K562 (cell line): ENCODE measurements at regions not wholly inside any gene's neighbourhood (a gene's known extent, or its start where the extent isn't known, plus 50 kb on each side); places are given as distances from the start of the nearest gene placed in this dataset.

Source experiments
- ATAC-seq: fragments of 200-7000 bp; cut with Tn5 transposase; 3 replicates; pipeline ENCODE4 v1.9.1; 2020; ENCODE audit warnings: moderate library complexity
- BruUV-seq: library from RNA; stranded (reverse); fragments of 400-500 nt; replicated peaks from 2 replicates; lab custom pipeline; 2021; lab: Mats Ljungman, UMichigan
- CTCF ChIA-PET: fragments of 300-600 bp; formaldehyde crosslinking; extraction: SDS; loops from one replicate; lab custom pipeline; 2021; ENCODE audit warnings: low intra/inter-chr PET ratio; lab: Yijun Ruan, JAX
- POLR2A ChIA-PET: fragments of 300-600, 350-650 bp; sonication (Branson Sonifier 250); formaldehyde crosslinking; extraction: SDS; loops from one replicate; lab custom pipeline; 2021; ENCODE audit warnings: antibody characterized with exemption, inconsistent platforms; lab: Yijun Ruan, JAX
- DNase-seq, 4 experiments: peaks; one replicate each; pipeline versions ENCODE4 v3.0.0 to v3.0.0-alpha.2; 2011 to 2018; ENCODE audit warnings: low spot score in 3 of 4, mixed read lengths in 3 of 4; ENCODE audit errors: extremely low read depth in 1 of 4
- FAIRE-seq: peaks from 2 replicates; lab custom pipeline; 2011; peaks lifted over from hg19 to GRCh38; lab: Jason Lieb, UNC
- H2AFZ ChIP-seq: 2 replicates; pipeline ENCODE4 v1.6.0; 2011; ENCODE audit warnings: low read depth, low read length, control low read depth, inconsistent platforms
- H3K27ac ChIP-seq: fragments of 200-600 bp; 3 replicates; pipeline ENCODE4 v1.8.0; 2011; ENCODE audit warnings: low read depth, mild to moderate bottlenecking, control low read depth, inconsistent platforms, low read length, moderate library complexity, mixed read lengths; ENCODE audit errors: extremely low read depth
- H3K27me3 ChIP-seq, 2 experiments: fragments of 300-600 bp in 1 of 2; 2 replicates in 1 of 2; 3 replicates in 1 of 2; pipeline versions ENCODE4 v1.6.0 to v1.8.0; 2011; ENCODE audit warnings: inconsistent platforms in 2 of 2, low read length in 2 of 2, mild to moderate bottlenecking in 1 of 2, mixed read lengths in 1 of 2, moderate library complexity in 1 of 2; ENCODE audit not compliant: control insufficient read depth in 2 of 2, insufficient read depth in 2 of 2
- H3K36me3 ChIP-seq: fragments of 300-600 bp; 3 replicates; pipeline ENCODE4 v1.8.0; 2011; ENCODE audit warnings: mild to moderate bottlenecking, low read length, inconsistent platforms; ENCODE audit not compliant: control insufficient read depth, insufficient read depth
- H3K4me1 ChIP-seq, 2 experiments: fragments of 200-600 bp in 1 of 2; replicated peaks in 1 of 2; 2 replicates in 1 of 2; 3 replicates in 1 of 2; pipeline versions ENCODE4 v1.5.1 to v1.8.0; 2011; ENCODE audit warnings: inconsistent platforms in 2 of 2, low read length in 2 of 2, mild to moderate bottlenecking in 1 of 2, mixed read lengths in 1 of 2, moderate library complexity in 1 of 2; ENCODE audit not compliant: control insufficient read depth in 2 of 2, insufficient read depth in 2 of 2
- H3K4me2 ChIP-seq: 2 replicates; pipeline ENCODE4 v1.6.1; 2011; ENCODE audit warnings: low read length, control low read depth, inconsistent platforms, mixed read lengths; ENCODE audit not compliant: insufficient read depth
- H3K4me3 ChIP-seq: fragments of 200-600 bp; sonication (generic), shearing (Covaris generic); 2 replicates; pipeline ENCODE4 v1.5.1; 2016; ENCODE audit warnings: control low read depth, inconsistent platforms
- H3K79me2 ChIP-seq: fragments of 200-600 bp; 3 replicates; pipeline ENCODE4 v1.8.0; 2011; ENCODE audit warnings: low read length, inconsistent platforms; ENCODE audit not compliant: control insufficient read depth, insufficient read depth
- H3K9ac ChIP-seq, 2 experiments: 2 replicates each; pipeline versions ENCODE4 v1.6.0 to v1.6.1; 2011; ENCODE audit warnings: low read depth in 2 of 2, low read length in 2 of 2, control low read depth in 1 of 2, inconsistent platforms in 1 of 2, mild to moderate bottlenecking in 1 of 2, mixed read lengths in 1 of 2; ENCODE audit not compliant: insufficient read depth in 1 of 2
- H3K9me1 ChIP-seq: one replicate; pipeline ENCODE4 v1.6.0; 2011; ENCODE audit warnings: inconsistent platforms, mild to moderate bottlenecking, low read length, moderate library complexity; ENCODE audit not compliant: control insufficient read depth, insufficient read depth
- H3K9me3 ChIP-seq: replicated peaks from 2 replicates; pipeline ENCODE4 v1.5.1; 2011; ENCODE audit warnings: low read depth, low read length, inconsistent platforms; ENCODE audit not compliant: control insufficient read depth, insufficient read depth
- H4K20me1 ChIP-seq: replicated peaks from 2 replicates; pipeline ENCODE4 v1.6.1; 2011; ENCODE audit warnings: low read length, inconsistent platforms, mixed read lengths; ENCODE audit not compliant: control insufficient read depth, insufficient read depth
- ATF4 ChIP-seq: fragments of 450-650 bp; formaldehyde crosslinking; IDR thresholded peaks from 2 replicates; pipeline ENCODE4 v1.4.0; 2022; ENCODE audit warnings: mild to moderate bottlenecking, moderate library complexity
- ESRRA ChIP-seq: fragments of 450-650 bp; IDR thresholded peaks from 2 replicates; pipeline ENCODE4 v1.6.1; 2014; ENCODE audit warnings: low read depth, mild to moderate bottlenecking, moderate library complexity, borderline replicate concordance
- KLF16 ChIP-seq: IDR thresholded peaks from 2 replicates; pipeline ENCODE4 v1.6.1; 2016; ENCODE audit warnings: antibody characterized with exemption
- MXD1 ChIP-seq: fragments of 250-450 bp; sonication (Bioruptor Pico); IDR thresholded peaks from 2 replicates; pipeline ENCODE4 v1.8.0; 2021; ENCODE audit warnings: borderline replicate concordance, mild to moderate bottlenecking, moderate library complexity; ENCODE audit not compliant: poor library complexity, severe bottlenecking
- PHB ChIP-seq: fragments of 250-450 bp; sonication (Bioruptor Pico); IDR thresholded peaks from 2 replicates; pipeline ENCODE4 v1.5.0; 2021
- PPARD ChIP-seq: fragments of 250-450 bp; sonication (Bioruptor Pico); IDR thresholded peaks from 2 replicates; pipeline ENCODE4 v1.8.0; 2022; ENCODE audit warnings: inconsistent platforms, mild to moderate bottlenecking, moderate library complexity
- RBM15 ChIP-seq: fragments of 200-400 bp; formaldehyde crosslinking; IDR thresholded peaks from 2 replicates; pipeline ENCODE4 v1.6.1; 2018; ENCODE audit warnings: mild to moderate bottlenecking, low read length, moderate library complexity; ENCODE audit not compliant: insufficient read depth
- ZBTB26 ChIP-seq: fragments of 450-650 bp; formaldehyde crosslinking; IDR thresholded peaks from 2 replicates; pipeline ENCODE4 v1.4.0; 2022; ENCODE audit warnings: missing genetic modification characterization
- ZNF830 ChIP-seq: fragments of 250-450 bp; sonication (Bioruptor Pico); IDR thresholded peaks from 2 replicates; pipeline ENCODE4 v1.5.0; 2021; ENCODE audit warnings: mild to moderate bottlenecking
- ZSCAN29 ChIP-seq: fragments of 450-650 bp; IDR thresholded peaks from 2 replicates; pipeline ENCODE4 v1.6.1; 2017
- WGBS: fragments of 100-300 bp; shearing (Covaris generic); methylation state at CpG from one replicate; pipeline ENCODE4 v1.1.6; 2016; ENCODE audit warnings: low coverage, mixed read lengths; ENCODE audit not compliant: insufficient coverage; ENCODE audit errors: missing lambda C conversion rate; 5-methylcytosine and 5-hydroxymethylcytosine counted together
- in situ Hi-C: fragments of 300-500 bp; cut with MboI; formaldehyde crosslinking; loops from 4 replicates; pipeline ENCODE4 v1.15.0; 2018; ENCODE audit warnings: inconsistent platforms, mixed read lengths
- intact Hi-C: fragments of 100-400 bp; cut with micrococcal nuclease; formaldehyde crosslinking; loops from 2 replicates; pipeline ENCODE4 v1.14.2; 2022

GRCh38 chr16:64864232-64864809, 257.5 kb downstream of the CDH11 start:
- DNase-seq = no peak
- H3K27ac ChIP-seq = no peak overlapping the region
- intact Hi-C loops = no loop called here
- H3K9me1 ChIP-seq = no peaks in the 10 kb centered on the region
- no peaks in the 10 kb centered on the region for H3K79me2 ChIP-seq
- no peaks in the 10 kb centered on the region for H4K20me1 ChIP-seq
- no peak for FAIRE-seq
- H2AFZ ChIP-seq = no peak overlapping the region
- ATAC-seq = no peak
- no peak overlapping the region for H3K4me3 ChIP-seq
- no peaks in the 10 kb centered on the region for H3K27me3 ChIP-seq
- ChIA-PET POLR2A (no interaction called here), CTCF (no interaction called here)
- no TSS peak for BruUV-seq
- H3K4me2 ChIP-seq = no peak overlapping the region
- no peaks in the 10 kb centered on the region for H3K9me3 ChIP-seq
- no peaks in the 10 kb centered on the region for H3K36me3 ChIP-seq
- H3K4me1 ChIP-seq = no peaks in the 10 kb centered on the region
- 2% methylated on average over 5 of the region's 5 CpGs for WGBS
- in situ Hi-C loops = no loop called here
- no peak overlapping the region for H3K9ac ChIP-seq
- TF ChIP-seq ESRRA = no peak
- no peak for TF ChIP-seq KLF16
- TF ChIP-seq ZBTB26 = no peak
- no peak for TF ChIP-seq PPARD (CRISPR knock-in tag)

GRCh38 chr16:64858076-64858475, 263.8 kb downstream of the CDH11 start:
- Histone ChIP-seq H3K4me1 (no peaks in the 10 kb centered on the region), H3K79me2 (no peaks in the 10 kb centered on the region), H3K4me3 (no peak overlapping the region), H3K4me2 (no peak overlapping the region), H2AFZ (no peak overlapping the region), H3K27ac (no peak overlapping the region), H3K9me3 (no peaks in the 10 kb centered on the region), H4K20me1 (no peaks in the 10 kb centered on the region), H3K27me3 (no peaks in the 10 kb centered on the region), H3K9ac (no peak overlapping the region), H3K9me1 (no peaks in the 10 kb centered on the region), H3K36me3 (no peaks in the 10 kb centered on the region)
- ChIA-PET POLR2A (no interaction called here), CTCF (no interaction called here)
- FAIRE-seq (no peak), ATAC-seq (no peak), DNase-seq (no peak)
- WGBS = 0% methylated on average over 1 of the region's 1 CpG
- in situ Hi-C loops (no loop called here), intact Hi-C loops (no loop called here)
- BruUV-seq = no TSS peak
- TF ChIP-seq MXD1 (CRISPR knock-in tag) (no peak), PHB (CRISPR knock-in tag) (no peak), RBM15 (no peak), ZSCAN29 (no peak), ATF4 (CRISPR knock-in tag) (no peak), ZNF830 (CRISPR knock-in tag) (no peak)
